Epithelial cell of proximal tubule (primary cell): ENCODE measurements at regions not wholly inside any gene's neighbourhood (a gene's known extent, or its start where the extent isn't known, plus 50 kb on each side); places are given as distances from the start of the nearest gene placed in this dataset.
"Not testable (repeated sequence)": the region's sequence is repeated elsewhere in the genome, so short reads cannot be mapped to it uniquely, and the experiment has no call there.

Source experiments
- DNase-seq: peaks from one replicate; pipeline ENCODE4 v3.0.0-alpha.2; 2011; ENCODE audit warnings: low read depth
- H3K4me3 ChIP-seq: 2 replicates; pipeline ENCODE4 v1.5.1; 2011; ENCODE audit warnings: low read depth, mild to moderate bottlenecking, low read length
- CTCF ChIP-seq: conservative IDR thresholded peaks from 2 replicates; pipeline ENCODE4 v1.5.1; 2012; ENCODE audit warnings: low read depth, mild to moderate bottlenecking, low read length

DNA sequence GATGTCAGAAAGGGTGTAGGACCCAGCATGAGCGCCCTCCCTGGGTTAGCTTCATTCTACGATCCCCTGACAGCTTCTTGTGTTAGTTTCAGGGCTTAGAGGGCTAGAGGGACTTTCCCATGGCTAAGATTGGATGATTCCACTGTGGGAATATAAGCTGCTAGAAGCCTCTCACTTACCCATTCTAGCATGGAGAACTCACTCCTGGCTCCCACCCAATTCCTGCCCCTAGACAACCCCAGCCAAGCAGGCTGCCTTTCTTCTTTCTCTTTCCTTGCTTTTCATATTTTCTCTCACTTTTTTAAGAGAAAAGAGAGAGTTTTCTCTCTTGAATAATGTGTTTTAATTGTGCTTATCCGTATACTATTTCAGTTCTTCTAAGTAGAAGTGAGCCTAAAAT lies 335.1 kb upstream of the CNTN6 start:
- TF ChIP-seq CTCF, result no peak
- DNase-seq, result no peak
- H3K4me3 ChIP-seq, result no peak overlapping the region

GRCh38 chr3:759106-759505 lies 333.7 kb upstream of the CNTN6 start:
- DNase-seq, result no peak
- TF ChIP-seq CTCF, result no peak
- H3K4me3 ChIP-seq, result no peak overlapping the region

DNA sequence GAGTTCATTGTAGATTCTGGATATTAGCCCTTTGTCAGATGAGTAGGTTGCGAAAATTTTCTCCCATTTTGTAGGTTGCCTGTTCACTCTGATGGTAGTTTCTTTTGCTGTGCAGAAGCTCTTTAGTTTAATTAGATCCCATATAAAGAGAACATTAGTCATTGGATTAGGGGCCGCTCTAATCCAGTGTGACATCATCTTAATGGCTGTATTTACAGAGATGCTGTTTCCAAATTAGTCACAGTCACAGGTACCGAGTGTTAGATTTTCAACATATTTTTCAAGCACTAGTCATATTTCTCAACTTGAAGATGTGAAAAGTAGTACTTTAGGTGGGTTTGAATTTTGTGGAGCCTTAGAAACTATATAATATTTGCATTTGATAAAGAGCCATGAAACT lies 319.4 kb upstream of the CNTN6 start:
- DNase-seq, H3K4me3 ChIP-seq: not testable (repeated sequence)

- no peak for TF ChIP-seq CTCF
- no peak overlapping the region for H3K4me3 ChIP-seq
- peak; percentile 3 for DNase-seq
Measured at GRCh38 chr3:775178-775880, 317.5 kb upstream of the CNTN6 start.

DNA sequence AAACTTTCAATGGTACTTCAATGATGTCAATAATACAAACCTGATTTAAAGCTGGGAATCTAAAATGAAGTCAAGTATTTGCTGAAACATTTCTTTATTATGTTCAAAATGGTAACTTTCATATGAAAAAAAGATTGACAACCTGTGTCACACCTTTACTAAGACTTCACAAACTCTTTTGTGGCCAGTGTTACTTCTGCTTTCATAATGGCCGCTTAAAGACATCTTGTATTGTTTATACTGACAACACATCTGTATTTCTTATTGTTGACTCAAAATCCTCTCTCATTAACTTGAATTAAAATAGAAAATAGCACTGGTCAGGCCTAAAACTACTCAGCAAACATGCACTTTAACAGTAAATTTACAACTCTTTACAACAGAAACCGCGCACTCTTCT lies 312.3 kb upstream of the CNTN6 start:
- TF ChIP-seq CTCF, result no peak
- H3K4me3 ChIP-seq, result no peak overlapping the region
- no peak for DNase-seq

- TF ChIP-seq CTCF, result no peak
- no peak for DNase-seq
- H3K4me3 ChIP-seq, result no peak overlapping the region
Measured at GRCh38 chr3:791442-791841, 301.4 kb upstream of the CNTN6 start.

- TF ChIP-seq CTCF, result no peak
- no peak overlapping the region for H3K4me3 ChIP-seq
- DNase-seq, result no peak
Measured at GRCh38 chr3:792630-793029, 300.2 kb upstream of the CNTN6 start.

DNA sequence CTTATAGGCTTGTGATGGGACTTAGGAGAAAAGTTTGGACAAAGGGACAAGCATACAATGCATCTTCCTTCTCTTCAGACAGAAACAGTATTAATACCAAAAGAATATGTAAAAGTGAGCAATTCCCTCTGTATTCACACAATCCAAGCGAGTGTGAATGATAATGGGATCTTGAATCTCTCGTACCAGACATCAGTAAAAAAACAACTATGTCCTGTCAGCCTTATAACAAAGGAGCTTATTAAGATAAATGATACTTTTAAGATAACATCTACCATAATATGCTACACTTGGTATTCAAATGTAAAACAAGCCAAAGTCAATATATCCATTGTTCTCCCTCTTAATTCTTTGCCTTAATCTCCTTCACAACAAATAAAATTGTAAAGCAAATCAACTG lies 288.6 kb upstream of the CNTN6 start:
- DNase-seq, result no peak
- TF ChIP-seq CTCF, result no peak
- H3K4me3 ChIP-seq, result no peak overlapping the region
